NT2/D1 (cell line): ENCODE measurements at regions not wholly inside any gene's neighbourhood (a gene's known extent, or its start where the extent isn't known, plus 50 kb on each side); places are given as distances from the start of the nearest gene placed in this dataset.

ENCODE experiments used
- SUZ12 ChIP-seq: IDR thresholded peaks from 2 replicates; pipeline ENCODE4 v1.6.1; 2011; ENCODE audit not compliant: insufficient read length, insufficient read depth; ENCODE audit errors: extremely low read depth
- YY1 ChIP-seq: IDR thresholded peaks from 2 replicates; pipeline ENCODE4 v1.6.1; 2011; ENCODE audit not compliant: insufficient read length, insufficient read depth
- ZNF274 ChIP-seq: IDR thresholded peaks from 2 replicates; pipeline ENCODE4 v1.6.1; 2011; ENCODE audit warnings: mild to moderate bottlenecking, low read depth, low read length

DNA sequence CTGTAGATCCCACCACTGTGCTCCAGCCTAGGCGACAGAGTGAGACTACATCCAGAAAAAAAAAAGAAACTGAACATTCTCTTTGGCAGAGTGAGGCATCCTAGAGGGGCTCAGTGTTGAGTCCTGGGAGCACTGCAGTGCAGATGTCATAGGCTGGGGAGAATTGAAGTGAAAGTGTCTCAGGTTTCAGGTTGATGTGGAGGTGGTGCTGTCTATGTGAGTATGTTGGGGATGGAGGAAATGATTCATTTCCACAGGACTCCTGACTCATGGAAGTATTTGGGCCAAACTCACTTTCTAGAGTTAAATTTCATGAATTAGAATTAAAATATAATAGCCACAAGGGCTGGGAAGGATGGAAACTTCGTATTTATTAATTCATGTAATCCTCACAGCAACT lies 134.4 kb upstream of the TSC22D1 start:
- TF ChIP-seq SUZ12, result no peak
- no peak for TF ChIP-seq YY1
- no peak for TF ChIP-seq ZNF274
